H9 (cell line): ENCODE measurements at regions not wholly inside any gene's neighbourhood (a gene's known extent, or its start where the extent isn't known, plus 50 kb on each side); places are given as distances from the start of the nearest gene placed in this dataset.

ENCODE experiments used
- DNase-seq: peaks from one replicate; pipeline ENCODE4 v3.0.0-alpha.2; 2017
- H2AFZ ChIP-seq: one replicate; pipeline ENCODE4 v1.6.1; 2013; ENCODE audit warnings: mild to moderate bottlenecking, low read length, control low read depth, moderate library complexity
- H2AK5ac ChIP-seq: 2 replicates; pipeline ENCODE4 v1.6.1; 2013; ENCODE audit warnings: low read length, control low read depth, mixed read lengths; ENCODE audit not compliant: insufficient read length
- H2BK120ac ChIP-seq: one replicate; pipeline ENCODE4 v1.6.1; 2013; ENCODE audit warnings: low read depth, mild to moderate bottlenecking, low read length, control low read depth, inconsistent platforms; ENCODE audit not compliant: poor library complexity, severe bottlenecking
- H2BK12ac ChIP-seq: 2 replicates; pipeline ENCODE4 v1.6.1; 2013; ENCODE audit warnings: low read length, control low read depth, mixed read lengths, low read depth; ENCODE audit not compliant: insufficient read length
- H2BK15ac ChIP-seq: 2 replicates; pipeline ENCODE4 v1.6.1; 2013; ENCODE audit warnings: low read depth, low read length, control low read depth
- H2BK20ac ChIP-seq: one replicate; pipeline ENCODE4 v1.6.1; 2013; ENCODE audit warnings: low read depth, mild to moderate bottlenecking, low read length, control low read depth, inconsistent platforms; ENCODE audit not compliant: poor library complexity, severe bottlenecking
- H2BK5ac ChIP-seq: 2 replicates; pipeline ENCODE4 v1.6.1; 2013; ENCODE audit warnings: low read length, control low read depth, mixed read lengths; ENCODE audit not compliant: insufficient read length
- H3K14ac ChIP-seq: 2 replicates; pipeline ENCODE4 v1.6.1; 2013; ENCODE audit warnings: low read length, control low read depth; ENCODE audit not compliant: insufficient read depth
- H3K18ac ChIP-seq: 2 replicates; pipeline ENCODE4 v1.6.1; 2013; ENCODE audit warnings: low read depth, mild to moderate bottlenecking, mixed read lengths, low read length, control low read depth; ENCODE audit not compliant: insufficient read length
- H3K23ac ChIP-seq: 2 replicates; pipeline ENCODE4 v1.6.1; 2013; ENCODE audit warnings: low read length, control low read depth, mixed read lengths, low read depth; ENCODE audit not compliant: insufficient read length
- H3K23me2 ChIP-seq: 2 replicates; pipeline ENCODE4 v1.6.1; 2013; ENCODE audit warnings: low read depth, mild to moderate bottlenecking, mixed read lengths, low read length, control low read depth; ENCODE audit not compliant: insufficient read length, poor library complexity, severe bottlenecking
- H3K27ac ChIP-seq: 2 replicates; pipeline ENCODE4 v1.5.1; 2013; ENCODE audit warnings: low read length, control low read depth, mixed read lengths, low read depth; ENCODE audit not compliant: insufficient read length
- H3K27me3 ChIP-seq: 2 replicates; pipeline ENCODE4 v1.6.1; 2013; ENCODE audit warnings: low read length, control low read depth, inconsistent platforms; ENCODE audit not compliant: insufficient read depth
- H3K4ac ChIP-seq: 2 replicates; pipeline ENCODE4 v1.6.1; 2013; ENCODE audit warnings: low read depth, mild to moderate bottlenecking, control low read depth, inconsistent platforms, low read length, moderate library complexity
- H3K4me1 ChIP-seq: 2 replicates; pipeline ENCODE4 v1.6.1; 2013; ENCODE audit warnings: low read length, control low read depth, inconsistent platforms; ENCODE audit not compliant: insufficient read depth
- H3K4me2 ChIP-seq: 2 replicates; pipeline ENCODE4 v1.6.1; 2013; ENCODE audit warnings: low read length, control low read depth, mixed read lengths; ENCODE audit not compliant: insufficient read length, insufficient read depth
- H3K56ac ChIP-seq: 2 replicates; pipeline ENCODE4 v1.6.1; 2013; ENCODE audit warnings: low read depth, mild to moderate bottlenecking, mixed read lengths, low read length, control low read depth; ENCODE audit not compliant: insufficient read length
- H3K79me1 ChIP-seq: 2 replicates; pipeline ENCODE4 v1.6.1; 2013; ENCODE audit warnings: low read depth, mild to moderate bottlenecking, moderate library complexity, low read length, control low read depth, inconsistent platforms; ENCODE audit not compliant: insufficient read depth, poor library complexity, severe bottlenecking
- H3K79me2 ChIP-seq: 2 replicates; pipeline ENCODE4 v1.6.1; 2013; ENCODE audit warnings: low read length, control low read depth, inconsistent platforms; ENCODE audit not compliant: insufficient read depth
- H3K9ac ChIP-seq: 2 replicates; pipeline ENCODE4 v1.6.1; 2013; ENCODE audit warnings: low read length, control low read depth, mixed read lengths; ENCODE audit not compliant: insufficient read length; ENCODE audit errors: extremely low read depth
- H3K9me3 ChIP-seq: one replicate; pipeline ENCODE4 v1.6.1; 2013; ENCODE audit warnings: low read depth, low read length, inconsistent platforms; ENCODE audit not compliant: control insufficient read depth
- H3T11ph ChIP-seq: one replicate; pipeline ENCODE4 v1.6.1; 2013; ENCODE audit warnings: mild to moderate bottlenecking, low read length, control low read depth, inconsistent platforms
- H4K20me1 ChIP-seq: one replicate; pipeline ENCODE4 v1.6.1; 2013; ENCODE audit not compliant: control insufficient read depth, insufficient read length, insufficient read depth
- H4K5ac ChIP-seq: 2 replicates; pipeline ENCODE4 v1.6.1; 2013; ENCODE audit warnings: low read depth, mild to moderate bottlenecking, mixed read lengths, low read length, control low read depth; ENCODE audit not compliant: insufficient read length
- H4K8ac ChIP-seq: replicated peaks from 2 replicates; pipeline ENCODE4 v1.6.1; 2013; ENCODE audit warnings: low read length, control low read depth, mixed read lengths, low read depth; ENCODE audit not compliant: insufficient read length
- H4K91ac ChIP-seq: 2 replicates; pipeline ENCODE4 v1.6.1; 2013; ENCODE audit warnings: low read depth, mild to moderate bottlenecking, moderate library complexity, mixed read lengths, low read length, control low read depth; ENCODE audit not compliant: insufficient read length
- H3K27ac Mint-ChIP-seq, 3 experiments: 2 replicates in 2 of 3; 3 replicates in 1 of 3; pipeline ENCODE4 v1.8.0; 2020 to 2021; ENCODE audit warnings: mixed read lengths in 3 of 3, mild to moderate bottlenecking in 1 of 3, moderate library complexity in 1 of 3
- H3K27me3 Mint-ChIP-seq: 2 replicates; pipeline ENCODE4 v1.8.0; 2021; ENCODE audit warnings: low read depth, mild to moderate bottlenecking, moderate library complexity, mixed read lengths
- H3K36me3 Mint-ChIP-seq, 3 experiments: 2 replicates in 2 of 3; 3 replicates in 1 of 3; pipeline ENCODE4 v1.8.0; 2020 to 2021; ENCODE audit warnings: low read depth in 3 of 3, mixed read lengths in 3 of 3; ENCODE audit not compliant: insufficient read depth in 1 of 3
- H3K4me1 Mint-ChIP-seq, 2 experiments: 2 replicates each; pipeline ENCODE4 v1.8.0; 2020; ENCODE audit warnings: mixed read lengths in 2 of 2
- H3K4me3 Mint-ChIP-seq, 2 experiments: 2 replicates in 1 of 2; 3 replicates in 1 of 2; pipeline ENCODE4 v1.8.0; 2020 to 2021; ENCODE audit warnings: mild to moderate bottlenecking in 2 of 2, mixed read lengths in 2 of 2, moderate library complexity in 1 of 2
- H3K9me3 Mint-ChIP-seq, 2 experiments: 2 replicates in 1 of 2; 3 replicates in 1 of 2; pipeline ENCODE4 v1.8.0; 2020; ENCODE audit warnings: mild to moderate bottlenecking in 2 of 2, mixed read lengths in 2 of 2, moderate library complexity in 1 of 2
- WGBS: extraction: QIAGEN DNeasy Blood & Tissue Kit; methylation state at CpG from one replicate; pipeline ENCODE4 v1.1.7; 2013; ENCODE audit warnings: missing lambda C conversion rate, low lambda C conversion rate, mixed read lengths; ENCODE audit not compliant: insufficient read length; ENCODE audit errors: extremely low coverage; 5-methylcytosine and 5-hydroxymethylcytosine counted together
- TF ChIP-seq, protein P1 (sequence below): fragments of 200-600 bp; sonication (generic); conservative IDR thresholded peaks from 3 replicates; pipeline ENCODE4 v1.8.0; 2021; ENCODE audit warnings: antibody characterized with exemption, mild to moderate bottlenecking

DNA sequence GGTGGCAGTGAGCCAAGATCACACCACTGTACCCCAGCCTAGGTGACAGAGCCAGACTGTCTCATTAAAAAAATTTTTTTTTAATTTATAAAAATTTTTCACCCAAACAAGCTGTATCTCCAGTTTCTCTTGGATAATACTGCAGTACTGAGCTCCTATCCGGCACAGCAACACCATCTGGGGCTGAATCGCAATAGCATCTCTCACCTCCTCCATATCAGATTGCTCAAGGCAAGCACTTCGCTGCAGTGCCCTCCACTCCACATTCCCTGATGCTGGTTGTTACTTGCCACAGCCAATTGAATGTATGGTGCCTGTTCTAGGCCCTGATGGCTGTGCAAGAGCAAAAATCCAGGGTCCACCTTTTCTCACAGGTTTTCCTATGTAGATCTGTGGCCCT lies 69.3 kb upstream of the FAM241A start:
- H2BK5ac ChIP-seq, result no peak overlapping the region
- H4K91ac ChIP-seq, result no peak overlapping the region
- H2BK12ac ChIP-seq, result no peak overlapping the region
- Mint-ChIP-seq H3K4me3 (no peak overlapping the region), H3K4me1 (peaks cover 5 to 10% of the 10 kb centered on the region in 2 experiments), H3K27ac (no peak overlapping the region; a peak in 1 of 7 replicates), H3K9me3 (peaks cover 10 to 24% of the 10 kb centered on the region in 2 experiments), H3K27me3 (no peaks in the 10 kb centered on the region), H3K36me3 (peaks cover 8 to 10% (median 10%) of the 10 kb centered on the region in 3 experiments; a peak in 6 of 7 replicates)
- H3K79me1 ChIP-seq, result no peaks in the 10 kb centered on the region
- no peaks in the 10 kb centered on the region for H3K23me2 ChIP-seq
- H2BK15ac ChIP-seq, result no peak overlapping the region
- H2AK5ac ChIP-seq, result no peak overlapping the region
- no peaks in the 10 kb centered on the region for H3K27me3 ChIP-seq
- no peaks in the 10 kb centered on the region for H3K79me2 ChIP-seq
- no CpG with 5 or more reads among the region's 3 CpGs for WGBS
- H2AFZ ChIP-seq, result no peak overlapping the region
- H3K4me1 ChIP-seq, result no peaks in the 10 kb centered on the region
- H3K14ac ChIP-seq, result no peak overlapping the region
- no peaks in the 10 kb centered on the region for H4K20me1 ChIP-seq
- DNase-seq, result no peak
- H2BK120ac ChIP-seq, result no peak overlapping the region
- H3K4ac ChIP-seq, result no peak overlapping the region
- H4K5ac ChIP-seq, result no peak overlapping the region
- TF ChIP-seq, protein P1, sequence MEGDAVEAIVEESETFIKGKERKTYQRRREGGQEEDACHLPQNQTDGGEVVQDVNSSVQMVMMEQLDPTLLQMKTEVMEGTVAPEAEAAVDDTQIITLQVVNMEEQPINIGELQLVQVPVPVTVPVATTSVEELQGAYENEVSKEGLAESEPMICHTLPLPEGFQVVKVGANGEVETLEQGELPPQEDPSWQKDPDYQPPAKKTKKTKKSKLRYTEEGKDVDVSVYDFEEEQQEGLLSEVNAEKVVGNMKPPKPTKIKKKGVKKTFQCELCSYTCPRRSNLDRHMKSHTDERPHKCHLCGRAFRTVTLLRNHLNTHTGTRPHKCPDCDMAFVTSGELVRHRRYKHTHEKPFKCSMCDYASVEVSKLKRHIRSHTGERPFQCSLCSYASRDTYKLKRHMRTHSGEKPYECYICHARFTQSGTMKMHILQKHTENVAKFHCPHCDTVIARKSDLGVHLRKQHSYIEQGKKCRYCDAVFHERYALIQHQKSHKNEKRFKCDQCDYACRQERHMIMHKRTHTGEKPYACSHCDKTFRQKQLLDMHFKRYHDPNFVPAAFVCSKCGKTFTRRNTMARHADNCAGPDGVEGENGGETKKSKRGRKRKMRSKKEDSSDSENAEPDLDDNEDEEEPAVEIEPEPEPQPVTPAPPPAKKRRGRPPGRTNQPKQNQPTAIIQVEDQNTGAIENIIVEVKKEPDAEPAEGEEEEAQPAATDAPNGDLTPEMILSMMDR, result no peak
- no peak overlapping the region for H3T11ph ChIP-seq
- H3K27ac ChIP-seq, result no peak overlapping the region
- no peak overlapping the region for H3K23ac ChIP-seq
- H3K56ac ChIP-seq, result no peak overlapping the region
- no peak overlapping the region for H3K18ac ChIP-seq
- H3K9me3 ChIP-seq, result no peaks in the 10 kb centered on the region
- no peak overlapping the region for H4K8ac ChIP-seq
- no peak overlapping the region for H3K4me2 ChIP-seq
- H2BK20ac ChIP-seq, result no peak overlapping the region
- no peak overlapping the region for H3K9ac ChIP-seq
